ENCODE measurements at regions not wholly inside any gene's neighbourhood (a gene's known extent, or its start where the extent isn't known, plus 50 kb on each side); places are given as distances from the start of the nearest gene placed in this dataset.
"Not testable (repeated sequence)": the region's sequence is repeated elsewhere in the genome, so short reads cannot be mapped to it uniquely, and the experiment has no call there.

DNA sequence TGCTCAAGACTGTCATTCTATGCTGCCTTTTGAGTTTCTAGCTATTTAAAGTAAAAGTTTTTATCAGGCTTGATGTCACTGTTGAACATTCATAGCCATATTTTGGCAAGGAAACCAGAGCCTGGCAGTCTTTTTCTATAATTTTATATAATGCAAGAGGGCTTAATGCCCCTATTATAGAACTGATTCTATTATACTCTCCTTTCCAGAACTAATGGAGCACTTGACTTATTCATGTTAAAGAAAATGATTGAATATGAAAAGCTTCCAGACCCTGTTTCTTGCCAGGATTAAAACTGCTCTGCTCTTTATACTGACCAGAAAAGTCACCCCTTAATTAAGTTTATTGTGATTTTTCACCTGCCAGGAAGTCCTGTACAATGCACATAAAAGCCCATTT lies 337.6 kb upstream of the CHRM2 start:
- no peak for DNase-seq

DNA sequence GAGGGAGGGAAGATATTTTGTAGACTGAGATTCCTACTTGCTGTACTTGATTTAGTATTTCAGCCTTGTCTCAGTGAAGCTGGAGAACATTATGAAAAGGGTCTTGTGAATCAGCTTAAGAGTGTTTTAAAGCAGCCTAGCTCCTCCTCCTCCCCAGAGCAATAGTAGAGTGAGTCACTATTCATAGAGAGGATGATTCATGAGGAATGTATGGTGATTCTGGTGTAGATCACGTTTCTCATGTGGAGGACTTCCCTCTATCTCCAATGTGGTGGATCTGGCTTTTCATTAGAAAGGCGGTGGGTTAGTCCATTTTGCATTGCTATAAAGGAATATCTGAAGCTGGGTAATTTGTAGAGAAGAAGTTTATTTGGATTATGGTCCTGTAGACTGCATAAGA lies 340.1 kb upstream of the CHRM2 start:
- no peak for DNase-seq

- no peak for DNase-seq
Measured at GRCh38 chr7:136527554-136527953, 340.9 kb upstream of the CHRM2 start.

- no peak for DNase-seq
Measured at GRCh38 chr7:136526408-136527105, 341.9 kb upstream of the CHRM2 start.

- no peak for DNase-seq
Measured at GRCh38 chr7:136523571-136523970, 344.9 kb upstream of the CHRM2 start.

GRCh38 chr7:136517971-136518370 lies 350.5 kb upstream of the CHRM2 start:
- DNase-seq, result no peak

GRCh38 chr7:136514776-136515175 lies 353.7 kb upstream of the CHRM2 start:
- no peak for DNase-seq

- DNase-seq, result no peak
Measured at GRCh38 chr7:136513744-136514143, 354.7 kb upstream of the CHRM2 start.

- DNase-seq, result no peak
Measured at GRCh38 chr7:136509466-136509865, 359.0 kb upstream of the CHRM2 start.

DNA sequence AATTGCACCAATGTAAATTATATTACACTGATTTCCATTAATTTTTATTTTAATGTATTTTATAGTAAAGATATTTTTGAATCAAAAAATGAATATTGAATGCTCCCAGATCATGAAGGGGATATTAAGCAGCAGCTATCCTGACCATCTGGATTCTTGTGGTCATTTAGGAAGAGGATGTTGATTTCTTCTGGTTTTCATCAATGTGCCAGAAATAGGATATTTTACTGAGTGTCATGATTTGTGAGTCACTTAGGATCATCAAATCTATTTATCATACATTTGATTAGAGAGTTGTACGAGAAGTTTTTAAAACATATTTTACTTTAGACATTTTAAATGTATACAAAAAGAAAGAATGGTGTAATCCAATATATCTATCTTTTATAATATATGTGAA lies 366.3 kb upstream of the CHRM2 start:
- no peak for DNase-seq

DNA sequence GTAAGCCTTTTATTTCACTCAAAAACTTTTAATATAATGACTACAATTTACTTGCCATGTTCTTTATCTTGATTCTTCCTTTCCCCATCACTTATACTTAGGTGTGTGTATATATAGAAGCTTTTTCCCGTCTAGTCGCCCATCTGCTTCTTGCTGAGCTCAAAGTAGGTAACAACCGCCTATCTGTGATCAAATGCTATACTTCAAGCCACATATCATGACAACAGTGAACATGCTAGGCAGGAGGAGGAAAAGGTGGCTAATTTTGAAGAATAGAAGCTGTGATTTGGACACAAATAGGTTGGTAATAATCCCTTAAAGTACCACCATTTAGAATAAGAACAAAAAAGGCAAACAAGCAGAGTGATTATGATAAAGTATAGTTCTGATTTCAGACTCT lies 367.3 kb upstream of the CHRM2 start:
- DNase-seq, result no peak

DNA sequence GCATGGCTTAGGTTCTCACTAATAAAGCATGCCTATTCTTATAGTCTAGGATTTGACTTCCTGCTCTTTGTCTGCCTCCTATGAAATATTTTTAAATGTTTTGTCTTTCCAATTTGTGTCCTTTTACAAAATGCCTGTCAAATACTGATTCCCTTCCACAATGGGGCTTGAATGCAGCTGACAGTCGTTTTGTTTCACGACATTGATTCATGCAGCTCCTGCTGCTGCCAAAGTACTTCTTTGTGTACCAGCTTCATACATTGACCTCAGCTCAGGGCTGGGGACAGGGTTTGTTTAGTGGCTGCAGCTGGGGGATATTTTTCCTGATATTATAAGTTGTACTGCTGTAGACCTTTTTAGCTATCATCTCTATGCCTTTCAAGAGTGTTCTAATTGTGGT lies 371.9 kb upstream of the CHRM2 start:
- DNase-seq, result peak in 1 of 14 donors; percentile 7

GRCh38 chr7:136495081-136495480 lies 373.4 kb upstream of the CHRM2 start:
- no peak for DNase-seq

DNA sequence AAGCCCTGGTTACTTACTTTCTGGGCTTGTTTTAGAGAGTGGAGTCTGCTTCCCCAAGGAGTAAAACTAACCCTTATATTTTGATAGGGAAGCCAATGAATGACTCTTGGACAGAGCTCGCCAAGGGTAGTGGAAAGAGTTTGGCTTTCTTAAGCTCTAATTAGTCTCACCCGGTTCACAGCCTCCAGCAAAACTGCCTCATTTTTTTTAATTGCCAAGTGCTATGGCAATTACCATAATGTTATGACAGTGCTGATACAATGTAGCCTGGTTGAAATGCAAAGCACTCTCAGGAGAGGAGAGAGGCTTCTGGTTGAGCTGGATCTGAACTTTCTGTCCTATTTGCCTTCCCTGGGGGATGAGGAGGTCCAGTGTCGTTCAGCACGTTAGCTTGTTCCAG lies 376.1 kb upstream of the CHRM2 start:
- DNase-seq, result no peak

DNA sequence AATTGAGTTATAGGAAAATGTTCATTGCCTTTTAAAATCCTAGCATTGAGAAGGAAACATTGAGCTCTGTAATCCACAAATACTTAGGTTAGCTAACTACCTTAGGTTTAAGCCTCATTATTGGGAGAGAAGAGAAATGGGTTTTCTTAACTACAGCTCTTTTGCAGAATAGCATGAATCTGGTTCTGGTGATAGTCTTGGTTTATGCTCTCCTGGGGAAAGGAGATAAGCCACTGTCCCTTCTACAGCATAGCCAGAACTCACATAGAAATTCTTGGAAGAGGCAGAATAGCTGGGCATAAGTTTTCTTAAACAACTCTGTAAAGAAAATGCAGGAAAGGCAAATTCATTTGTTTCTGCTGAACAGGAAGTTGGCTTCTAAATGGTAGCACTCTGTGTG lies 378.6 kb upstream of the CHRM2 start:
- DNase-seq, result no peak

- DNase-seq, result no peak
Measured at GRCh38 chr7:136480901-136481300, 387.6 kb upstream of the CHRM2 start.

DNA sequence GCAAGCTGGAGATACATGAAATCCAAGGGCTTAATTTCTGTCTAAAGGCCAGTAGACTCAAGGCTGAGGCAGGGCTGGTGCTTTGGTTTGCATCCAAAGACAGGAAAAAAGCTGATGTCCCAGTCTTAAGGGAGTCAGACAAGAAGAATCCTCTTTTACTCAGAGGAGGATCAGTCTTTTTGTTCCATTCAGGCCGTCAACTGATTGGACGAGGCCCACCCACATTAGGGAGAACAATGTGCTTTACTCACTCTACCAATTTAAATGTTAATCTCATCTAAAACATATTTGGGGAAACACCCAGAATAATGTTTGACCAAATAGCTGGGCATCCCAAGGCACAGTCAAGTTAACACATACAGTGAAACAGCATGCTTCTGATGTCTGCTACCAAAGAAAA lies 388.5 kb upstream of the CHRM2 start:
- no peak for DNase-seq

- DNase-seq, result no peak
Measured at GRCh38 chr7:136470179-136470578, 398.3 kb upstream of the CHRM2 start.

- DNase-seq, result no peak
Measured at GRCh38 chr7:136452949-136453348, 415.5 kb upstream of the CHRM2 start.

GRCh38 chr7:136446751-136447150 lies 421.7 kb upstream of the CHRM2 start:
- DNase-seq, result no peak

DNA sequence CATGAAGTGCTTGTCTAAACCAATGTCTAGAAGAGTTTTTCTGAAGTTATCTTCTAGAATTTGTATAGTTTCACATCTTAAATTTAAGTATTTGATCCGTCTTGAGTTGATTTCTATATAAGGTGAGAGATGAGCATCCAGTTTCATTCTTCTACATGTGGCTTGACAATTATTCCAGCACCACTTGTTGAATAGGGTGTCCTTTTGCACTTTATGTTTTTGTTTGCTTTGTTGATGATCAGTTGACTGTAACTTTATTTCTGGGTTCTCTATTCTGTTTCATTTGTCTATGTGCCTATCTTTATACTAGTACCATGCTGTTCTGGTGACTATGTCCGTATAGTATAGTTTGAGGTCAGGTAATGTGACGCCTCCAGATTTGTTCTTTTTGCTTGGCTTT lies 426.6 kb upstream of the CHRM2 start:
- no peak for DNase-seq

GRCh38 chr7:136431736-136432135 lies 436.7 kb upstream of the CHRM2 start:
- not testable (repeated sequence) for DNase-seq

- no peak for DNase-seq
Measured at GRCh38 chr7:136424058-136424457, 444.4 kb upstream of the CHRM2 start.

DNA sequence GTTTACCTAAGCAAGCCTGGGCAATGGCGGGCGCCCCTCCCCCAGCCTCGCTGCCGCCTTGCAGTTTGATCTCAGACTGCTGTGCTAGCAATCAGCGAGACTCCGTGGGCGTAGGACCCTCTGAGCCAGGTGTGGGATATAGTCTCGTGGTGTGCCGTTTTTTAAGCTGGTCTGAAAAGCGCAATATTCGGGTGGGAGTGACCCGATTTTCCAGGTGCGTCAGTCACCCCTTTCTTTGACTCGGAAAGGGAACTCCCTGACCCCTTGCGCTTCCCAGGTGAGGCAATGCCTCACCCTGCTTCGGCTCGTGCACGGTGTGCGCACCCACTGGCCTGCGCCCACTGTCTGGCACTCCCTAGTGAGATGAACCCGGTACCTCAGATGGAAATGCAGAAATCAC lies 442.6 kb upstream of the MTPN start:
- DNase-seq, result not testable (repeated sequence)

DNA sequence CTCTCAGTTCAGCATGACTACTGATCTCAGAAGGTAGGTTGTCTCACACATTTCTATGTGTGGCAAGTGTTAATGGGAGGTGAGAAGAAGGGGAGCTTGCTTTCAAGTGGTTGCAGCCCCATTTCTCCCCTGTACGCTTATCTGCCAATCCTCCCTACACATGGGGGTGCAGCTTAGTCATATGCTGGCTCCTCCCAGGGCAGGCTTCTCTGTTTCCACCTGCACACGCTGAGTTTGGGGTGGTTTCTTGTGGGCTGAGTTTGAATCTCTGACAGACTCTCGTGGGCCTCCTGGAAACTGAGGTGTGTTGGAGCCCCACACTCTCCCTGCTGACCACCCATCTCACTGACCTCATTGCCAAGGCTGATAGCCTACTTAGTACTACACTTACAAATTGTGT lies 435.8 kb upstream of the MTPN start:
- DNase-seq, result no peak
